ENCODE measurements at regions not wholly inside any gene's neighbourhood (a gene's known extent, or its start where the extent isn't known, plus 50 kb on each side); places are given as distances from the start of the nearest gene placed in this dataset.
"Not testable (repeated sequence)": the region's sequence is repeated elsewhere in the genome, so short reads cannot be mapped to it uniquely, and the experiment has no call there.

GRCh38 chr6:14501240-14501639 is 383.7 kb downstream of the CD83 start:
- DNase-seq = no peak

GRCh38 chr6:14501914-14502313 is 384.3 kb downstream of the CD83 start:
- no peak for DNase-seq

- DNase-seq = no peak
Measured at GRCh38 chr6:14502551-14502950, 385.0 kb downstream of the CD83 start.

DNA sequence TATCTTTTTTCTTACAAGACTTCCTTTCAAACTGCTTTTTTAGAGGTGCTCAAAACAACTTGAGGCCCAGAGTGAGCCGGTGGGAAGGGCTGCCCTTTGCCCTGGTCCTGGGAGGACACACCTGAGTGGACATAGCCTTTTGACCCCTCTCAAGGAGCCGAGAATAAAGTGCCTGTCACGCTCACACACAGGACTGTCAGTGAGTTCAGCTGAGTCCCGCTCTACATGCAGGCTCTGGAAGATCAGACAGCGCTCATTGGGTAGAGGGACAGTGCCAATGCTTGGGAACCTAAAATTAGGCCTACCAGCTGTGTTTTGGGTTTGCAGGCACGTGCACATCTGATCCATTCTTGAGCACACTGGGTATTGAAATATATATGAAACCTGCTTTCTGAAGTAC is 387.8 kb downstream of the CD83 start:
- DNase-seq = no peak

DNA sequence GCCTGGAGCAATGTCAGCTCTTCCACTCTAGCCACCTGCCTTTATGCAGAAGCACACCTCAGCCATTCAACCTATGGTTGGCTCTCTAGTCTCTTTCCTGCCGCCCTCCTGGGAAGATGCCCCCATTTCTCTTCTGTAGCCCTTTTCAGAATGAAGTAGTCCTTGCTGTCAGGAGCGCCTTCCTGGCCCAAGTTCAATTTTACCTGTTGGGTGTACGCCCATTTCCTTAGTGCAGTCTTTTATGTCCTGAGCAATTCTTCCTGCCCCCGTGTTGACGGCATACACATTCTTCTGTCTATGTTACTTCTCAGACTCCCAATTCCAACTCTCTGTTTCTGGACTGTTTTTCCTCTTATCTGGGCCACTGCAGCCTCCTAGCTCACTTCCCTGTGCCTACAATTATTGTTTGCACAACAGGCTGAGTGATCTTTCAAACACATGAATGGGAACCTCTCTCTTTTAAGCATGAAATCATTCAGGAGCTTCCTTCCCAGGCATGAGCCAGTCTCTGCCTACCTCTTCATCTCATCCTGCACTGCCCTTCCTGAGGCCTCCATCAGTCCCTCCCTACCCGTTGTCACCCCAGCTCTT is 389.2 kb downstream of the CD83 start:
- DNase-seq = peak; percentile 52

DNA sequence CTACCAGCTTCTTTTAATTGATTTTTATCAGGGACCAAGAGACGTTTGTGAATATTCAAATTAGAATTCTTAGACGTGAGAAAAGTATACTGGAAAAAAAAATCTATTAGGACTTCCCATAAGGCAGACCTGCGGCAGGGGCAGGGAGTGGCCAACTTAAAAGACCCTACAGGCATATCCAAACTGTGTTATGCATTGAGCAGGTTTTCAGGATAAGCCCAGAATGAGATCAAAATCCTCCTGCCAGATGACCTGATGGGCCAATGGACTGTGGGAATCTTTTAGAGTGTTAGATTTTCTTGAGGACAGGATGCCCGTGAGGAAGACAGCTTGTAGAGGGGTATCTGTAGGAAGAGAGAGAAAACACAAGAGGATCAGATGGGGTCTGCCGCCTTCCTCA is 391.5 kb downstream of the CD83 start:
- DNase-seq = no peak

GRCh38 chr6:14510038-14510437 is 392.5 kb downstream of the CD83 start:
- DNase-seq = no peak

DNA sequence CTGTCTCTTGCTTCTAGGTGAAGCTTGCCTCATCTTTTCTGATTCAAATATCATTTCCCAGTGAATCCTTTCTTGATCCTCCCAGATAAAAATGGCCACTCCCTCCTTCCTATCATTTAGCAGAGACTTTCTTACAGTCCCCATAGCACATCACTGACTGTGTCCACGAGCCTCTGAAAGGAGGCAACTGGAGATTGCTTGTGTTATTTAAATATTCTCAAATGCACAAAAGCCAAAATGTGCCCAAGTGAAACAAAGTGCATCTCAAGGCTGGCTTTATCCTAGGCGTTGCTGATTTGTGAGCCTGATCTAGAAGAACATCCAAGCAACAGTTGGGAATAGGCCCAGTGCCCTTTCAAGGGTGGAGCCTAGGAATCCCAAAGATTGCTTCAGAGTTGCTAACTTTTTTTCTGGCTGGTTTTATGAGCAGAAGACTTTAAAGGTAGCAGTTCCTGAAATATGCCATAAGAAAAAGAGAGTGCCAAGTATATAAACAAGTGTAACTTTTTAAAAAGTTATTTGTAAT is 393.6 kb downstream of the CD83 start:
- no peak for DNase-seq

DNA sequence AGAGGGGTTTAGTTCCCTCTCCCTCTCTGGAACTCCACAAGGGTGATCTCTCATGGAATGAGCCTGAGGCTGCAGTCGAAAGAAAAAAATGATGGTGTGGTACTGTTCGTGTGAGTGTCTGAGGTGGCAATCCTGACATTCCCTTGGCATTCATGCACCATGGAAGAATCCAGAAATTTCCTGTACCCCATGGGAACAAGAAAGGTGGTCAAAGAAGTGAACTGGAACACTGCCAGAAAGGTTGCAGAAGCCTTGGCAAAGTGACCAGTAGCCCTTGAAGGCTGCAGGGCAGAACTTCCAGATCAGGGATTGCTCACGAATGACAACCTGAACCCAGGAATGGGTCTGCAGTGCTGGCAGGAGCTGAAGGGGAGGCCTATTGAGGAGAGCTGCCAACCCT is 394.7 kb downstream of the CD83 start:
- DNase-seq = no peak

DNA sequence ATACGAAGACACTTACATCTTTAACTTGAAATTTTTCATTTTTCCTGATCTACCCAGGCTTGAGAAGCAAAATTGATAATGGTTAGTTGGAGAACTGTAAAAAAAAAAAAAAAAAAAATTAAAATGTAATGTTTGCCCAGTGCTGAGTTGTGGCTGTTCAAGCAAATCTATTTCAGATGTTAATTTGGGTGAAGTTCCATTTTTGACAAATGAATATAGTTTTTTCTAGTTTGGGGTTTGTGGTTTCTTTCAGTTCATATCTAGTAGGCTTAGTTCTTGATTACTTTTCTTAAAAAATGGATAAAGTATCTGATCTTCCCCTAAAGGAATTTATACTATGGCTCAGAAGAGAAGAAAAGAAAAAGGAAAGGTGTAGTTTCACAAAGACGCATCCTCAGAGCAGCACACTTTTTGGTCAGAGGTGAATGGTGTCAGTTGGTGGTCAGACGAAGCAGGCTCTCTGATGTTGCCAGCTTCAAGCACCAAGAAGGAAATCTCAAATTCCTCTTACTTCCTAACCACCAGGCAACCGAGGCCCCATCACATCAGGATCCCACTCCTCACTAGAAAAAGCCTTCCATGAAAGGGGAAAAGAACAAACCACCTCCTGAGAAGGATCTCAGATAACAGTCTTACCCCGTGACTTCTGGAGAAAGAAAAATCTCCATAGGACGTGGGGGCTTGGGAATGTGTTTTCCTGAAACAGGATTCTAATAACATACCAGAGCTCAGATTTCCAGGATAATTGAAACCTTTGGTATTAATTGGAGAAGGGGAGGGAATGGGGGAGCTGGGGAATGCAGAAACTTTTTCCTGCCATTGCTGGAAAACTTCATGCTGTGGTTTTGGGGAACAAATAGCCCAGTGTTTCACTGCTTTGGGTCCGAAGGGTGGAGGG is 396.2 kb downstream of the CD83 start:
- no peak for DNase-seq

DNA sequence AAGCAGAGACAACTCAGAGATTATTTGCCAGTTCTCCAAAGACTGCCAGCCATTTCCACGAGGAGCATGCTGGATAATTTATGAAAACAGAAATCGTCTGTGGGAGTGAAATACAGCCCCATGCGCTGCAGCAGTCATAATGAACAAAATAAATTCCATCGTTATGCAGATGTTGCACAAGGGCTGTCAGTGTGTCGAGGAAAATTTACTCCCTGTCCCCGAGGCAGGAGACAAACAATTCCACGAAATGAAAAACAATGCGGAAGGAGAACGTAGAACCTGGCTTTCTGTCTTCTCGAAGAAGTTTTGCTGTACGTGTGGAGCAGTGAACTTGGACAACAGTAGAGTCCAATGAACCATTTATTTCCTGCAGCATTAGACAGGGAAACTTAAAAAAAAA is 399.4 kb downstream of the CD83 start:
- no peak for DNase-seq

GRCh38 chr6:14517516-14518105 is 400.0 kb downstream of the CD83 start:
- no peak for DNase-seq

DNA sequence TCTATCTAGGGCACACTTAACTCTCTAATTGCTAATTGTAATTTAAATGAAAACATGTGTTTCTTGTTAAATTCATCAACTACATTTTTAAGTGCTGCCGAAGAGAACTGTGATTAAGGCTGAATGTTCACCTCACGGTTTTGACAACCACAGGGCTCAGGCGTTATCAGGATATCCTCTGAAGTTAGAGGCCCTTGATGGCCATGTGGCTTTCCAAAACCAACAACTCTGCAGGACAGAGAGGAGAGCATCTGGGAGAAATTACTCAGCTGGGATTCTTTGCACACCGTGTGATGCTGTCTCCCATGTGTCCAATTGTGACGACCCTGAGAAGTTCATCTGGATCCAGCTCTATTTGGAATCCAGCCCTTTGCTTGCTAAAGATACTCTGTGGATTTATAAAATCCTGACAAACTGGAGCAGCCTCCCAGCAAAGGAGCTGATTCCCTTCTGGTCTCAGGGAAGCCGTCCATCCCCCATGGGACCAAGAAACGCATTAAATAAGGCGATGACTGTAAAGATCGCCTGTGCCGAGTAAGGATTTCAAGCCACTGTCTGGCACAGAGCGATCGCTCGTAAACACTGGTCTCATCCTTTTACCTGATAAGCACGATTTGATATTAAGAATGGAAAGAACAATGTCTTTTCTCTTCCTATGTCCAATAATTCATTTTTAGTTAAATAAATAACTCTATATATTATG is 401.1 kb downstream of the CD83 start:
- no peak for DNase-seq

GRCh38 chr6:14520029-14520428 is 402.5 kb downstream of the CD83 start:
- no peak for DNase-seq

DNA sequence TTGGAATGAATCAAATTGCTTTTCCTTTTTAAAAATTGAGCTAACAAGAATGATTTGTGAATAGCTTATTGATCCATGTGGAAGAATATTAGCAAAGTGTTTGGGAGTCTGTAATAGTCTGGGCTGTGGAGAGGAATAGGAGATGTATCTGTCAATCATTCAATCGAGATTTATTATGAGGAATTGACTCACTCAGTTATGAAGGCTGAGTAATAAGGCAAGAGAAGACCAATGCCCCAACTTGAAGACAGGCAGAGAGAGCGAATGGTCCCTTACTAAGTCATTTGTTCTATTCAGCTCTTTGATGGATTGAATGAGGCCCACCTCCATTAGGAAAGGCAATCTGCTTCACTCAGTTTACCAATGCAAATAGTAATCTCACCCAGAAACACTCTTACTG is 403.0 kb downstream of the CD83 start:
- no peak for DNase-seq

GRCh38 chr6:14521141-14521540 is 403.6 kb downstream of the CD83 start:
- DNase-seq = no peak

- DNase-seq = not testable (repeated sequence)
Measured at GRCh38 chr6:14521861-14522260, 404.3 kb downstream of the CD83 start.

DNA sequence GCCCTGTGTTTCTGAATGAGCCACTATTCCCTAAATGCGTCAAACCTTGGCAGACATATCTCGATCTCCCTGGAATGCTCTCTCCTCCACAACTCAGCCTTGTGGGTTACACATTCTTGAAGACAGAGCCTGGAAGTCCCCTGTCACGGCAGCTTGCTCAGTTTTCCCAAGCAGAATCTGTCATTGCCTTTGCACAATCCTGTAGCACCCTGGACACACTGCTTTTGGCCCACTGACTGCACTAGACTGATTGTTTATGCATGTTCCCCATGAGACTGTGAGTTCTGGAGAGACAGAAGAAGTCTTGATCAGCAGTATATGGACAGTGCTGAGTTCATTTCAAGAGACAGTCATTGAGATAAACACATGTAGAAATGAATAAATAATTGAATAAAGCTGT is 406.7 kb downstream of the CD83 start:
- no peak for DNase-seq

GRCh38 chr6:14530385-14530784 is 412.8 kb downstream of the CD83 start:
- no peak for DNase-seq

DNA sequence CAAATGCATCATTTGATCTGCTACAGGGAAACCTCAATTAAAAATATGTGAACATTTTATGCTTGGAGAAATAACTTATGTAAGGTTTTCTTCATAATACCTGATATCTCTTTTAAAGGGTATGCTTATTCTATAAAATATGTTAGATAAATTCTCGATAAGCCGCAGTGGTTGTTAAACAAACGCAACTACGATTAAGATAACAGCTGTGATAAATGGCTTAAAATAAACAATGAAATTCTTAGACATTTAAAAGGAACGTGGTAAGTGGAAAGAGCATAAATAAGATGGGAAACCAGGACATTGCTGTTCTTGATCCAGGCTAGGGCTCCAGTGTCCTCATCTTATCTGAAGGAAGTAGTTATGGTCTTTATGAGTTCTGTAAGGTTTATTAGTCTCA is 415.9 kb downstream of the CD83 start:
- no peak for DNase-seq

- no peak for DNase-seq
Measured at GRCh38 chr6:14537030-14537429, 419.5 kb downstream of the CD83 start.

GRCh38 chr6:14540276-14540675 is 422.7 kb downstream of the CD83 start:
- DNase-seq = no peak

- no peak for DNase-seq
Measured at GRCh38 chr6:14540810-14541540, 423.4 kb downstream of the CD83 start.
